Fibroblast of lung (primary cell): ENCODE measurements at regions not wholly inside any gene's neighbourhood (a gene's known extent, or its start where the extent isn't known, plus 50 kb on each side); places are given as distances from the start of the nearest gene placed in this dataset.

Experiments used
- DNase-seq, 2 donors: peaks; one replicate each; pipeline versions ENCODE4 v3.0.0 to v3.0.0-alpha.2; 2010; ENCODE audit warnings: low read depth in 2 of 2
- H2AFZ ChIP-seq: 2 replicates; pipeline ENCODE4 v1.5.1; 2012; ENCODE audit warnings: low read length, control low read depth, inconsistent platforms
- H3K27ac ChIP-seq: 2 replicates; pipeline ENCODE4 v1.5.1; 2011; ENCODE audit warnings: low read length, control low read depth; ENCODE audit not compliant: insufficient read depth
- H3K27me3 ChIP-seq: 2 replicates; pipeline ENCODE4 v1.5.1; 2011; ENCODE audit warnings: mild to moderate bottlenecking, low read length; ENCODE audit not compliant: control insufficient read depth, insufficient read depth
- H3K36me3 ChIP-seq: 2 replicates; pipeline ENCODE4 v1.5.1; 2011; ENCODE audit warnings: low read length; ENCODE audit not compliant: control insufficient read depth, insufficient read depth
- H3K4me1 ChIP-seq: 2 replicates; pipeline ENCODE4 v1.5.1; 2011; ENCODE audit warnings: low read length; ENCODE audit not compliant: control insufficient read depth, insufficient read depth; ENCODE audit errors: extremely low read depth
- H3K4me2 ChIP-seq: 2 replicates; pipeline ENCODE4 v1.5.1; 2011; ENCODE audit warnings: low read length, control low read depth; ENCODE audit not compliant: insufficient read depth; ENCODE audit errors: extremely low read depth
- H3K4me3 ChIP-seq, 4 experiments: fragments of 200-600 bp in 1 of 4; sonication (generic) in 1 of 4; replicated peaks in 1 of 4; 2 replicates each; pipeline ENCODE4 v1.5.1; 2011 to 2016; ENCODE audit warnings: low read length in 4 of 4, low read depth in 3 of 4, mild to moderate bottlenecking in 3 of 4, control low read depth in 2 of 4, inconsistent platforms in 1 of 4, mixed read lengths in 1 of 4; ENCODE audit not compliant: insufficient read depth in 1 of 4; ENCODE audit errors: control extremely low read depth in 1 of 4
- H3K79me2 ChIP-seq: 2 replicates; pipeline ENCODE4 v1.5.1; 2012; ENCODE audit warnings: mild to moderate bottlenecking, low read length, inconsistent platforms; ENCODE audit not compliant: control insufficient read depth, insufficient read depth
- H3K9ac ChIP-seq: 2 replicates; pipeline ENCODE4 v1.5.1; 2011; ENCODE audit warnings: mild to moderate bottlenecking, low read length, control low read depth; ENCODE audit not compliant: insufficient read depth
- H3K9me3 ChIP-seq: 2 replicates; pipeline ENCODE4 v1.5.1; 2012; ENCODE audit warnings: low read depth, low read length; ENCODE audit not compliant: control insufficient read depth, insufficient read depth
- H4K20me1 ChIP-seq: 2 replicates; pipeline ENCODE4 v1.5.1; 2011; ENCODE audit warnings: low read length; ENCODE audit not compliant: control insufficient read depth, insufficient read depth; ENCODE audit errors: extremely low read depth
- EZH2 ChIP-seq: IDR thresholded peaks from 2 replicates; pipeline ENCODE4 v1.5.1; 2012; ENCODE audit warnings: low read length, control low read depth, mild to moderate bottlenecking; ENCODE audit errors: missing control alignments
- TF ChIP-seq, protein P1 (sequence below), 2 donors: IDR thresholded peaks in 1 of 2; conservative IDR thresholded peaks in 1 of 2; 1 replicate in 1 of 2; 2 replicates in 1 of 2; pipeline ENCODE4 v1.5.1; 2011 to 2012; ENCODE audit warnings: low read length in 2 of 2, control low read depth in 1 of 2, inconsistent platforms in 1 of 2, low read depth in 1 of 2, mild to moderate bottlenecking in 1 of 2

DNA sequence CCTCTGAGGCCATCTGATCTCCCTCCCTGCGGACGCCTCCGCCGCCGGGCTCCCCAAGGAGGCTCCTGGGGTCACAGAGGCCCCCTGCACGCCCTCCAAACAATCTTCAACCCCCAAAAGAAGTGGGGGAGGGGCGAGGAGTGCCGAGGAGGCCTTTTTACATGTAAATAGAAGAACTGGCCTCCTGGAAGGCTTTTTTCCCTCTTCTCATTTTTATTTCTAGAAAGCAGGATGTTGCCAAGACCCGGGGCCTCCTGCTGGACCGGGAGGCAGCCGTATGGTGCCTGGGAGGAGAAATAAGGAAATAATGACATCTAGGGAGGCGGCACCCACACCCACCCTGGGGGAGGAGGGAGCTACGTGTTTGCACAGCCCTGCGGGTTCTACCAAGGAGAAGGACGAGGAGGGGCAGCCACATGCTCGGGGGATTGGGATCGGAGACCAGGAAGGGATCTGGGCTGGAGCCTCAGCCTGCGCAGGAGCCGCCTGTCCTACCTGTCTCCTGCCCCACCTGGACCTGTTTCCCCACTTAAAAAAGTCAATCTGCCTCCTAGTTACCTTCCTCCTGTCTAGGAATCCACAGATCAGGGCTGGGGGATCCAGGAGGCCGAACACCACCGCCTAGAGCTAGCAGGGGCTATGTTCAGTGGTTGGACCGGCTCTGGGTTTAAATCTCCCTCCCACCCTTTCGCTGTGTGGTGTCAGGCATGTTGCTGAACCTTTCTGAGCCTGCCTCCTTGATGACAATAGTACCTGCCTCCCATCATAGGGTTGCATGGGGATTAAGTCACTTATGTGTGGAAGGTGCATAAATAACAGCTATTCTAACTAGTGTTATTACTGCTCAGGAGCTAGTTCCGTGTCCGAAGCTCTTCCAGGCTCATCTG is 175.7 kb upstream of the GSE1 start:
- Histone ChIP-seq H3K27ac (no peak overlapping the region), H3K79me2 (no peaks in the 10 kb centered on the region), H2AFZ (no peak overlapping the region), H3K4me3 (peak overlapping the region in 1 of 4 experiments; percentile 4), H3K4me2 (no peak overlapping the region), H4K20me1 (no peaks in the 10 kb centered on the region), H3K27me3 (no peaks in the 10 kb centered on the region), H3K36me3 (no peaks in the 10 kb centered on the region), H3K9ac (no peak overlapping the region), H3K9me3 (no peaks in the 10 kb centered on the region), H3K4me1 (no peaks in the 10 kb centered on the region)
- peak in 1 of 2 donors; percentile 77 for DNase-seq
- no peak for TF ChIP-seq EZH2
- TF ChIP-seq, protein P1, sequence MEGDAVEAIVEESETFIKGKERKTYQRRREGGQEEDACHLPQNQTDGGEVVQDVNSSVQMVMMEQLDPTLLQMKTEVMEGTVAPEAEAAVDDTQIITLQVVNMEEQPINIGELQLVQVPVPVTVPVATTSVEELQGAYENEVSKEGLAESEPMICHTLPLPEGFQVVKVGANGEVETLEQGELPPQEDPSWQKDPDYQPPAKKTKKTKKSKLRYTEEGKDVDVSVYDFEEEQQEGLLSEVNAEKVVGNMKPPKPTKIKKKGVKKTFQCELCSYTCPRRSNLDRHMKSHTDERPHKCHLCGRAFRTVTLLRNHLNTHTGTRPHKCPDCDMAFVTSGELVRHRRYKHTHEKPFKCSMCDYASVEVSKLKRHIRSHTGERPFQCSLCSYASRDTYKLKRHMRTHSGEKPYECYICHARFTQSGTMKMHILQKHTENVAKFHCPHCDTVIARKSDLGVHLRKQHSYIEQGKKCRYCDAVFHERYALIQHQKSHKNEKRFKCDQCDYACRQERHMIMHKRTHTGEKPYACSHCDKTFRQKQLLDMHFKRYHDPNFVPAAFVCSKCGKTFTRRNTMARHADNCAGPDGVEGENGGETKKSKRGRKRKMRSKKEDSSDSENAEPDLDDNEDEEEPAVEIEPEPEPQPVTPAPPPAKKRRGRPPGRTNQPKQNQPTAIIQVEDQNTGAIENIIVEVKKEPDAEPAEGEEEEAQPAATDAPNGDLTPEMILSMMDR (conservative IDR thresholded peaks at IDR 0.05 in 1 of 2, IDR thresholded peaks at IDR 0.05 in 1 of 2; ENCODE audit: low read depth in 1 of 2, low read length in 2 of 2) = peak in 1 of 2 donors; percentile 12

- H3K9ac ChIP-seq = no peak overlapping the region
- H3K9me3 ChIP-seq = no peaks in the 10 kb centered on the region
- DNase-seq = no peak
- H3K4me3 ChIP-seq = no peak overlapping the region
- H3K79me2 ChIP-seq = no peaks in the 10 kb centered on the region
- no peaks in the 10 kb centered on the region for H4K20me1 ChIP-seq
- H3K4me2 ChIP-seq = no peak overlapping the region
- no peaks in the 10 kb centered on the region for H3K36me3 ChIP-seq
- no peak overlapping the region for H2AFZ ChIP-seq
- TF ChIP-seq, protein P1 (conservative IDR thresholded peaks at IDR 0.05 in 1 of 2, IDR thresholded peaks at IDR 0.05 in 1 of 2; ENCODE audit: low read depth in 1 of 2, low read length in 2 of 2) = no peak
- no peak for TF ChIP-seq EZH2
- H3K27ac ChIP-seq = no peak overlapping the region
- no peaks in the 10 kb centered on the region for H3K27me3 ChIP-seq
- H3K4me1 ChIP-seq = no peaks in the 10 kb centered on the region
Observed at GRCh38 chr16:85438981-85439685, 174.0 kb upstream of the GSE1 start.

DNA sequence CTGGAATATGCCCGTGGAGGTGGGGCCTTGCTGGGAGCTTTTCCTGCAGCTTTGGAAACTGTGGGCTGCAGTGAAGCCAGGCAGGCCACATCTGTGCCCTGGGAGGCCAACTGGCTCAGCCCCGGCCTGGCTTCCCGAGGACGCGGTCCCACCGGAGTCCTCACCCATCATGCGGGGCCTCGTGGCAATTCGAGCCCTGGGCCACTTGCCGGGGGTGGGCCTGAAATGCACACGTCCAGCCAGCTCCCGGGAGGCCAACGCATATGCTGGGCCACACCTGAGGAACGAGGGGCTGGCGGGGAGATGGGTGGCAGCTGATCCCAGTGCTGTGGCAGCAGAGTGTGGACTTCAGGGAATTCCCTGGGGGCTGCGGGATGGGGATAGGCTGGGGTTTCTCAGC is 172.4 kb upstream of the GSE1 start:
- no peak overlapping the region for H2AFZ ChIP-seq
- no peak for DNase-seq
- no peaks in the 10 kb centered on the region for H3K36me3 ChIP-seq
- no peaks in the 10 kb centered on the region for H3K79me2 ChIP-seq
- H3K27me3 ChIP-seq = no peaks in the 10 kb centered on the region
- H4K20me1 ChIP-seq = no peaks in the 10 kb centered on the region
- no peak overlapping the region for H3K4me3 ChIP-seq
- TF ChIP-seq EZH2 = no peak
- TF ChIP-seq, protein P1 (conservative IDR thresholded peaks at IDR 0.05 in 1 of 2, IDR thresholded peaks at IDR 0.05 in 1 of 2; ENCODE audit: low read depth in 1 of 2, low read length in 2 of 2) = no peak
- H3K27ac ChIP-seq = no peak overlapping the region
- no peaks in the 10 kb centered on the region for H3K9me3 ChIP-seq
- no peaks in the 10 kb centered on the region for H3K4me1 ChIP-seq
- H3K9ac ChIP-seq = no peak overlapping the region
- no peak overlapping the region for H3K4me2 ChIP-seq
